B cell (primary cell): ENCODE measurements at regions not wholly inside any gene's neighbourhood (a gene's known extent, or its start where the extent isn't known, plus 50 kb on each side); places are given as distances from the start of the nearest gene placed in this dataset.

Source experiments
- ATAC-seq: fragments of 200-7000 bp; cut with Tn5 transposase; one replicate; pipeline ENCODE4 v1.10.0; 2021; ENCODE audit warnings: low read depth, mild to moderate bottlenecking, moderate number of reproducible peaks, moderate library complexity
- CTCF ChIA-PET: fragments of 350-600 bp; sonication (Branson Sonifier 250); formaldehyde crosslinking; loops from one replicate; lab custom pipeline; 2021; ENCODE audit warnings: antibody characterized with exemption, inconsistent platforms; lab: Charles Lee
- POLR2A ChIA-PET: fragments of 350-600 bp; sonication (Branson Sonifier 250); formaldehyde crosslinking; loops from one replicate; lab custom pipeline; 2021; ENCODE audit warnings: antibody characterized with exemption; lab: Charles Lee
- DNase-seq: peaks from one replicate; pipeline ENCODE4 v3.0.0; 2013
- H2AFZ ChIP-seq: 2 replicates; pipeline ENCODE4 v1.6.1; 2012; ENCODE audit warnings: mild to moderate bottlenecking, low read depth, low read length; ENCODE audit not compliant: insufficient read depth, poor library complexity, severe bottlenecking
- H3K27ac ChIP-seq, 2 donors: 1 replicate in 1 of 2; 2 replicates in 1 of 2; pipeline ENCODE4 v1.5.1; 2012 to 2013; ENCODE audit warnings: low read length in 2 of 2, mild to moderate bottlenecking in 2 of 2, moderate library complexity in 1 of 2
- H3K27me3 ChIP-seq, 4 experiments: fragments of 200-600 bp in 1 of 4; sonication (generic) in 1 of 4; replicated peaks in 1 of 4; 1 replicate in 2 of 4; 2 replicates in 2 of 4; pipeline versions ENCODE4 v1.6.1 to v1.7.0; 2013 to 2016; ENCODE audit warnings: low read length in 3 of 4, mild to moderate bottlenecking in 2 of 4, mixed read lengths in 1 of 4, moderate library complexity in 1 of 4; ENCODE audit not compliant: insufficient read depth in 4 of 4, control insufficient read depth in 3 of 4; ENCODE audit errors: control extremely low read depth in 1 of 4
- H3K36me3 ChIP-seq, 2 experiments: replicated peaks in 1 of 2; 1 replicate in 1 of 2; 2 replicates in 1 of 2; pipeline versions ENCODE4 v1.6.1 to v1.7.1; 2013; ENCODE audit warnings: low read length in 1 of 2; ENCODE audit not compliant: insufficient read depth in 2 of 2, control insufficient read depth in 1 of 2; ENCODE audit errors: control extremely low read depth in 1 of 2, extremely low read depth in 1 of 2
- H3K4me1 ChIP-seq, 2 donors: fragments of 200-600 bp in 1 of 2; sonication (generic) in 1 of 2; 1 replicate in 1 of 2; 2 replicates in 1 of 2; pipeline versions ENCODE4 v1.5.1 to v1.6.1; 2013 to 2017; ENCODE audit warnings: low read length in 2 of 2; ENCODE audit not compliant: control insufficient read depth in 2 of 2, insufficient read depth in 2 of 2
- H3K4me2 ChIP-seq: replicated peaks from 2 replicates; pipeline ENCODE3; 2012; ENCODE audit warnings: mild to moderate bottlenecking, low read depth, low read length; ENCODE audit not compliant: poor library complexity, severe bottlenecking
- H3K4me3 ChIP-seq, 5 experiments: fragments of 200-600 bp in 1 of 5; sonication (generic) in 1 of 5; 1 replicate in 3 of 5; 2 replicates in 2 of 5; pipeline versions ENCODE4 v1.5.1 to v1.7.0; 2011 to 2016; ENCODE audit warnings: low read length in 4 of 5, mild to moderate bottlenecking in 4 of 5, low read depth in 2 of 5, control low read depth in 1 of 5, moderate library complexity in 1 of 5; ENCODE audit not compliant: insufficient read depth in 1 of 5; ENCODE audit errors: control extremely low read depth in 1 of 5, extremely low read depth in 1 of 5
- H3K79me2 ChIP-seq: fragments of 200-600 bp; sonication (generic); one replicate; pipeline ENCODE4 v1.6.0; 2016; ENCODE audit warnings: low read length; ENCODE audit not compliant: control insufficient read depth, insufficient read depth
- H3K9ac ChIP-seq: fragments of 200-600 bp; sonication (generic); 2 replicates; pipeline ENCODE4 v1.6.1; 2017; ENCODE audit warnings: mild to moderate bottlenecking, low read length, moderate library complexity
- H3K9me3 ChIP-seq, 3 donors: one replicate each; pipeline versions ENCODE4 v1.6.1 to v1.7.1; 2013; ENCODE audit warnings: low read length in 2 of 3; ENCODE audit not compliant: control insufficient read depth in 2 of 3, insufficient read depth in 1 of 3; ENCODE audit errors: control extremely low read depth in 1 of 3
- H4K20me1 ChIP-seq: 2 replicates; pipeline ENCODE4 v1.6.0; 2012; ENCODE audit warnings: mild to moderate bottlenecking, low read length; ENCODE audit not compliant: insufficient read depth, control insufficient read depth, poor library complexity, severe bottlenecking
- H3K27ac Mint-ChIP-seq: one replicate; pipeline ENCODE4 v1.8.0; 2021; ENCODE audit warnings: mixed read lengths
- H3K27me3 Mint-ChIP-seq: one replicate; pipeline ENCODE4 v1.8.0; 2021; ENCODE audit warnings: mixed read lengths
- H3K4me1 Mint-ChIP-seq: one replicate; pipeline ENCODE4 v1.8.0; 2021; ENCODE audit warnings: mixed read lengths
- H3K4me3 Mint-ChIP-seq: one replicate; pipeline ENCODE4 v1.8.0; 2021; ENCODE audit warnings: mixed read lengths
- H3K9me3 Mint-ChIP-seq: one replicate; pipeline ENCODE4 v1.8.0; 2022; ENCODE audit warnings: mixed read lengths; ENCODE audit not compliant: insufficient read depth
- CTCF ChIP-seq: fragments of 200-600 bp; IDR thresholded peaks from one replicate; pipeline ENCODE4 v1.8.0; 2022; ENCODE audit warnings: antibody characterized with exemption, mild to moderate bottlenecking
- EZH2 ChIP-seq: IDR thresholded peaks from 2 replicates; pipeline ENCODE4 v1.6.1; 2012; ENCODE audit warnings: borderline replicate concordance, low read depth, mild to moderate bottlenecking, moderate library complexity, low read length; ENCODE audit not compliant: insufficient read depth, poor library complexity, severe bottlenecking
- WGBS: methylation state at CpG from one replicate; pipeline ENCODE4 v1.1.5; 2013; ENCODE audit warnings: missing lambda C conversion rate; ENCODE audit not compliant: insufficient coverage; 5-methylcytosine and 5-hydroxymethylcytosine counted together
- intact Hi-C: fragments of 100-400 bp; cut with micrococcal nuclease; formaldehyde crosslinking; loops from one replicate; pipeline ENCODE4 v1.10.0; 2022

DNA sequence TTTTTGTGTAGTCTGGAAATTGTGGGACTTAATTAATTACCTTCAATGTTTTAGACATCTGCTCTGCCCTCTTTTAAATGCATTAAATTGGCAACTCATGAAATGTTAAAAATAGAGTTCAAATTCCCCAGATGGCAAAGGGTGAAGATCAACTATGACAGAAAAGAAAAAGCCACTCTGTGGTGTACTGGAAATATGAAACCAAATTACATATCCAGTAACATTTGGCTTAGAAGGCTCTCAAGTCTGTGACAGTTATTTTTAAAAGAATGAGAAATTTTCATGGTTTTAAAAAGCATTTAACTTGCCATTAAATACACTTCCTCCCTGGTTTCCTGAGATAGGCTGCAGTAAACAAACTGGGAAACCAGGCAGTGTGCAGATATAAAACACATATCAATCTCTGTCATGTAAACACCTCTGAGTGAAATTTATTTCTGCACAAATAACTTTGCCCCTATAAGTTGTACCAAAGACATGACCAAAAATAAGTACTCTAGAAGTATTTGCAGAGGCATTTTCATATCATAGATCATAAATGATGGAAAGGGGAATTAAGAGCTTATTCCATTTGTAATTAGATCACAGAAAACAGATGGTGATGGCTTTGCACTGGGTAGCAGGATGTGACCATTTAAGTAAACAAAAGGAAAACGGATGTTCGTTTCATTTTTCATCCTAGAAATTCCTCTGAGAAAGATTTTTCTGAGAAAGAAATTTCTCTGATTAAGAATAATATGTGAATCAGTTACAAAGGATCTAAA lies 360.1 kb downstream of the SAMD5 start:
- ChIA-PET POLR2A (no interaction called here), CTCF (no interaction called here)
- Histone ChIP-seq H3K9me3 (no peaks in the 10 kb centered on the region), H3K4me2 (no peak overlapping the region), H2AFZ (no peak overlapping the region), H3K4me1 (no peaks in the 10 kb centered on the region), H3K9ac (no peak overlapping the region), H3K27me3 (no peaks in the 10 kb centered on the region), H3K79me2 (no peaks in the 10 kb centered on the region), H3K27ac (no peak overlapping the region), H3K4me3 (no peak overlapping the region), H4K20me1 (no peaks in the 10 kb centered on the region), H3K36me3 (no peaks in the 10 kb centered on the region)
- H3K27ac Mint-ChIP-seq, result no peak overlapping the region
- no peak overlapping the region for H3K4me3 Mint-ChIP-seq
- no peaks in the 10 kb centered on the region for H3K27me3 Mint-ChIP-seq
- ATAC-seq (no peak), DNase-seq (no peak)
- TF ChIP-seq CTCF, result no peak
- TF ChIP-seq EZH2, result no peak
- H3K9me3 Mint-ChIP-seq, result no peaks in the 10 kb centered on the region
- intact Hi-C loops, result no loop called here
- no CpG with 5 or more reads among the region's 2 CpGs for WGBS
- H3K4me1 Mint-ChIP-seq, result no peaks in the 10 kb centered on the region

DNA sequence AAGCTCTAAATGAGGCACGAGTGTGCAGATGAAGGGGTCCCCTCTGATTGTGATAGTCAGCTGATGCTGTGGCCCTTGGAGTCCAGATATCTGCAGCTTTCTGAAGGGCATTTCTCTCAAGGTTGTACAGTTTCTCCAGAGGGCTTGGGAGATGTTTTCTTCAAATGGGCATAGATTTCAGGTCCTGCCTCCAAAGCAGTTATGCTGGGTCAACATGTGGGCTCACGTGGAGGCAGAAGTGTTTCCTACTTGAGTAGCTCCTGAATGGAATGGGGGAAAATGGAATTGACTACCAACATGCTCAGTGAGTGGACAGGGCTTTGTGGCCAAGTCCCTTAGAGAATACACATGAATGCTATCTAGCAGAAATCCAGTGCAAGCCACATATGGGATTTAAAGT lies 360.7 kb downstream of the SAMD5 start:
- H3K4me2 ChIP-seq, result no peak overlapping the region
- H3K27ac Mint-ChIP-seq, result no peak overlapping the region
- H3K9ac ChIP-seq, result no peak overlapping the region
- DNase-seq, result no peak
- no peak overlapping the region for H3K4me3 ChIP-seq
- WGBS, result 57% methylated on average over 2 of the region's 2 CpGs
- TF ChIP-seq CTCF, result no peak
- no peak for TF ChIP-seq EZH2
- no peaks in the 10 kb centered on the region for H3K36me3 ChIP-seq
- intact Hi-C loops, result no loop called here
- no peak for ATAC-seq
- H3K27me3 Mint-ChIP-seq, result no peaks in the 10 kb centered on the region
- H2AFZ ChIP-seq, result no peak overlapping the region
- no peak overlapping the region for H3K4me3 Mint-ChIP-seq
- H3K4me1 Mint-ChIP-seq, result no peaks in the 10 kb centered on the region
- H3K27ac ChIP-seq, result no peak overlapping the region
- ChIA-PET POLR2A (no interaction called here), CTCF (no interaction called here)
- no peaks in the 10 kb centered on the region for H3K9me3 ChIP-seq
- no peaks in the 10 kb centered on the region for H3K9me3 Mint-ChIP-seq
- H3K79me2 ChIP-seq, result no peaks in the 10 kb centered on the region
- no peaks in the 10 kb centered on the region for H4K20me1 ChIP-seq
- no peaks in the 10 kb centered on the region for H3K27me3 ChIP-seq
- H3K4me1 ChIP-seq, result no peaks in the 10 kb centered on the region
